OCI-LY7 (cell line): ENCODE measurements at regions not wholly inside any gene's neighbourhood (a gene's known extent, or its start where the extent isn't known, plus 50 kb on each side); places are given as distances from the start of the nearest gene placed in this dataset.

Experiments used
- BruUV-seq: library from RNA; stranded (reverse); fragments of 400-500 nt; replicated peaks from 2 replicates; lab custom pipeline; 2021; lab: Mats Ljungman, UMichigan
- CTCF ChIA-PET: fragments of 300-600 bp; sonication (Branson Sonifier 250); formaldehyde crosslinking; loops from one replicate; lab custom pipeline; 2022; ENCODE audit warnings: antibody characterized with exemption; ENCODE audit not compliant: unreplicated experiment; lab: Charles Lee
- POLR2A ChIA-PET: fragments of 300-600 bp; sonication (Branson Sonifier 250); formaldehyde crosslinking; loops from one replicate; lab custom pipeline; 2022; ENCODE audit warnings: antibody characterized with exemption; lab: Charles Lee
- DNase-seq: peaks from one replicate; pipeline ENCODE4 v3.0.0-alpha.2; 2015; ENCODE audit warnings: low spot score
- H2AFZ ChIP-seq: fragments of 200-600 bp; sonication (generic), shearing (Covaris generic); 2 replicates; pipeline ENCODE4 v1.6.1; 2014; ENCODE audit warnings: mild to moderate bottlenecking, antibody characterized with exemption, low read length, moderate library complexity
- H3K27ac ChIP-seq: fragments of 200-600 bp; sonication (generic); 2 replicates; pipeline ENCODE4 v1.5.1; 2014; ENCODE audit warnings: mixed run types, low read depth, mild to moderate bottlenecking, moderate library complexity, low read length, inconsistent platforms; ENCODE audit not compliant: poor library complexity, severe bottlenecking
- H3K36me3 ChIP-seq: fragments of 200-600 bp; sonication (generic); 2 replicates; pipeline ENCODE4 v1.6.1; 2014; ENCODE audit warnings: mild to moderate bottlenecking, antibody characterized with exemption, low read length, moderate library complexity, mixed read lengths; ENCODE audit not compliant: insufficient read depth
- H3K4me1 ChIP-seq: fragments of 200-600 bp; sonication (generic); 2 replicates; pipeline ENCODE4 v1.5.1; 2014; ENCODE audit warnings: mild to moderate bottlenecking, low read length; ENCODE audit not compliant: insufficient read depth, poor library complexity, severe bottlenecking
- H3K4me2 ChIP-seq: fragments of 200-600 bp; sonication (generic); 2 replicates; pipeline ENCODE4 v1.6.1; 2014; ENCODE audit warnings: mild to moderate bottlenecking, low read length
- H3K4me3 ChIP-seq: fragments of 200-600 bp; sonication (generic); 2 replicates; pipeline ENCODE4 v1.5.1; 2014; ENCODE audit warnings: mild to moderate bottlenecking, low read depth, low read length; ENCODE audit not compliant: poor library complexity, severe bottlenecking
- H3K79me2 ChIP-seq: fragments of 200-600 bp; sonication (generic); 2 replicates; pipeline ENCODE4 v1.6.1; 2016; ENCODE audit warnings: low read depth, mild to moderate bottlenecking, low read length, moderate library complexity, mixed read lengths; ENCODE audit not compliant: insufficient read depth
- H3K9me2 ChIP-seq: fragments of 200-600 bp; sonication (generic); 2 replicates; pipeline ENCODE4 v1.6.1; 2016; ENCODE audit warnings: mild to moderate bottlenecking, low read length, mixed read lengths; ENCODE audit not compliant: insufficient read depth
- H3K9me3 ChIP-seq: fragments of 200-600 bp; sonication (generic); 2 replicates; pipeline ENCODE4 v1.6.1; 2014; ENCODE audit warnings: mild to moderate bottlenecking, mixed run types, low read length, mixed read lengths
- H4K20me1 ChIP-seq: fragments of 200-600 bp; sonication (generic); 2 replicates; pipeline ENCODE4 v1.6.1; 2014; ENCODE audit warnings: mild to moderate bottlenecking, antibody characterized with exemption, low read length, moderate library complexity, mixed read lengths; ENCODE audit not compliant: insufficient read depth
- EZH2phosphoT487 ChIP-seq: fragments of 200-600 bp; sonication (generic); IDR thresholded peaks from 2 replicates; pipeline ENCODE4 v1.6.1; 2018; ENCODE audit warnings: low read depth, borderline replicate concordance, mild to moderate bottlenecking, mixed run types, antibody characterized with exemption, low read length, moderate library complexity, mixed read lengths
- intact Hi-C: fragments of 100-400 bp; cut with micrococcal nuclease; formaldehyde crosslinking; loops from one replicate; pipeline ENCODE4 v1.10.0; 2022; ENCODE audit not compliant: unreplicated experiment
- TF ChIP-seq, protein P1 (sequence below): fragments of 200-600 bp; sonication (generic); conservative IDR thresholded peaks from 2 replicates; pipeline ENCODE4 v1.5.1; 2014; ENCODE audit warnings: mild to moderate bottlenecking, antibody characterized with exemption, low read length, moderate library complexity, mixed read lengths

DNA sequence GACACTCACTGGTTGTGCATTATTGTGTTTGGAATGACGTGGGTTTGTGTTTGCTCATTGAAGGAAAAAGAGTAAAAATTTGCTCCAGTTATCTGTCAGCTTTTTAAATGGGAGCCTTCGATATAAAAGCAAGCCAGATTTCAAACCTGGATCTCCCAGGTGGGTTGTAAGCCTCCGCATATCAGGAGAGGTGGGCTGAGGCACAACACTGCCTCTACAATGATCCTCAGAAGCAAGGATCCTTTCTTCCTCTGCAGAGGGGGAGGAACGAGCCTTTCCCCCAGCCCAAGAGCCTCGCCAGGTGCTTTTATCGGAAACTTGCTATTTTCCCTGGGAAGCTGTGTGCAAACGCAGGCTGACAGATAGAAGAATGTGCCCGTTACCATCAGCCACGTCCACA is 331.0 kb upstream of the MGMT start:
- ChIA-PET POLR2A (no interaction called here), CTCF (no interaction called here)
- Histone ChIP-seq H3K9me2 (no peaks in the 10 kb centered on the region), H3K27ac (no peak overlapping the region), H3K4me2 (no peak overlapping the region), H2AFZ (no peak overlapping the region), H3K9me3 (no peaks in the 10 kb centered on the region), H3K4me1 (no peaks in the 10 kb centered on the region), H4K20me1 (no peaks in the 10 kb centered on the region), H3K4me3 (no peak overlapping the region), H3K79me2 (no peaks in the 10 kb centered on the region), H3K36me3 (no peaks in the 10 kb centered on the region)
- BruUV-seq: no TSS peak
- no peak for TF ChIP-seq EZH2phosphoT487
- TF ChIP-seq, protein P1, sequence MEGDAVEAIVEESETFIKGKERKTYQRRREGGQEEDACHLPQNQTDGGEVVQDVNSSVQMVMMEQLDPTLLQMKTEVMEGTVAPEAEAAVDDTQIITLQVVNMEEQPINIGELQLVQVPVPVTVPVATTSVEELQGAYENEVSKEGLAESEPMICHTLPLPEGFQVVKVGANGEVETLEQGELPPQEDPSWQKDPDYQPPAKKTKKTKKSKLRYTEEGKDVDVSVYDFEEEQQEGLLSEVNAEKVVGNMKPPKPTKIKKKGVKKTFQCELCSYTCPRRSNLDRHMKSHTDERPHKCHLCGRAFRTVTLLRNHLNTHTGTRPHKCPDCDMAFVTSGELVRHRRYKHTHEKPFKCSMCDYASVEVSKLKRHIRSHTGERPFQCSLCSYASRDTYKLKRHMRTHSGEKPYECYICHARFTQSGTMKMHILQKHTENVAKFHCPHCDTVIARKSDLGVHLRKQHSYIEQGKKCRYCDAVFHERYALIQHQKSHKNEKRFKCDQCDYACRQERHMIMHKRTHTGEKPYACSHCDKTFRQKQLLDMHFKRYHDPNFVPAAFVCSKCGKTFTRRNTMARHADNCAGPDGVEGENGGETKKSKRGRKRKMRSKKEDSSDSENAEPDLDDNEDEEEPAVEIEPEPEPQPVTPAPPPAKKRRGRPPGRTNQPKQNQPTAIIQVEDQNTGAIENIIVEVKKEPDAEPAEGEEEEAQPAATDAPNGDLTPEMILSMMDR: no peak
- intact Hi-C loops: no loop called here
- no peak for DNase-seq

DNA sequence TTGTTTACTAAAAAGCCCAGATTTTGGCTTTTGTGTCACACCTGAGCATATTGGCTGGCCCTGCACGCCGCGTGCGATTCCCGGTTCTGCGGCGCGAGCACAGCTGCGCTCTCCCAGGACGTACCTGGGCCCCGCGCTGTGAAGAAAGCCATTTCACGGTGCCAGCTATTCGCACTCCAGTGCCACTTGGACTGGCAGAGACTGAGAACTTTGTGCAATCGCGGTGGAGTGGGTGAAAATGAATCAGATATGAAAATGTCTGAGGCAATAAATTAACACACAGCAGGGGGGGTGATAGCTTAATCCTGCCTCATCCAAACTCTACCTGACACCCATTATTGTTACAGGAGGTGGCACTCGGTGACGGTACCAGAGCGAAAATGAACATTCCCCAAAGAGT is 330.1 kb upstream of the MGMT start:
- TF ChIP-seq, protein P1: no peak
- no peak for TF ChIP-seq EZH2phosphoT487
- no peak overlapping the region for H2AFZ ChIP-seq
- BruUV-seq: no TSS peak
- intact Hi-C loops: no loop called here
- no peak overlapping the region for H3K27ac ChIP-seq
- no peaks in the 10 kb centered on the region for H3K4me1 ChIP-seq
- H3K36me3 ChIP-seq: no peaks in the 10 kb centered on the region
- no peaks in the 10 kb centered on the region for H3K79me2 ChIP-seq
- H3K4me2 ChIP-seq: no peak overlapping the region
- no peaks in the 10 kb centered on the region for H3K9me3 ChIP-seq
- no peak overlapping the region for H3K4me3 ChIP-seq
- no peaks in the 10 kb centered on the region for H3K9me2 ChIP-seq
- no peaks in the 10 kb centered on the region for H4K20me1 ChIP-seq
- ChIA-PET POLR2A (no interaction called here), CTCF (no interaction called here)
- no peak for DNase-seq

DNA sequence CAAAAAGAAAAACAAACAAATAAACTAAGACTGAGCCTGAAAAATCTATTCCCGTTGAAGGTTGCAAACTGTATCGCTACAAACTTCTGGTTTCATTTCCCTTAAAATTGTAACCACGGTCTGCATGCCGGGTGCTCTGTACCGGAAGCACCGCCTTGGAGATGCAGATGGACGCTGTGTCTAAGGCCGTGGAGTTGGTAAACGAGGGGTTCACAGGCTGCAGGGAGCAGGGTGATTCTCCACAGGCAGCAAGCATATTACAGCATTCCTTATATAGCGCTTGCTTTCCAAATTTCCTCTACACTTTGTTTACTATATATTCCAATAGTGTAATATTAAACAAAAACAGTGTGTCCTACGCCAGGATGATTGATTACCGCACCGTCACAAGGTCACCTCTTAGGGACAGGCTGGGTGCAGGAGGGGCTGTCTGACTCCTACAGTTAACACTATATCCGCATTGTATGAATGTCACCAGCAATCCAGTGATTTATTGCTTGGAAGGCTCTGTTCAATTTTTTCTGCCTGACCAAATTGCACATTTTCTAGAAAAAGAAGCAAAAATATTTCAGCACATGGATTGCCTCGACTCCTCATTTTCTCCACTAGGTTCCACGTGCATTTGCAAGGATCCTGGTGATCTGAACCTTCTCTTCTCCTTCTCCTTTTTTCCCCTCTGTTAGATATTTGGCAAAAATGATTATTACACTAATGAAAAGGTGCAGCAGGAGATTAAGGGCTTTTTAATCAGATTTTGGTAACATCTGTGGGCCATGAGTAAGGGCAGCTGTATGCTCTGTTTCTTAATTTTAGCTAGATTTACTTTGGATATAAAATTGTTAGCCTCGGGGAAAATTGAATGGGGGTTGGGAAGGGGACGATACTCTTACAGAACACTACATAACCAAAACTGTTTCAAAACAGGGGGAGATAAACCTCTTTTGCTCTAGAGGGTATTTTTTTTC is 325.8 kb upstream of the MGMT start:
- Histone ChIP-seq H2AFZ (no peak overlapping the region), H3K4me1 (no peaks in the 10 kb centered on the region), H3K36me3 (no peaks in the 10 kb centered on the region), H4K20me1 (no peaks in the 10 kb centered on the region), H3K9me3 (no peaks in the 10 kb centered on the region), H3K27ac (no peak overlapping the region), H3K4me3 (no peak overlapping the region), H3K4me2 (no peak overlapping the region), H3K9me2 (no peaks in the 10 kb centered on the region), H3K79me2 (no peaks in the 10 kb centered on the region)
- TF ChIP-seq, protein P1: no peak
- TF ChIP-seq EZH2phosphoT487: no peak
- no TSS peak for BruUV-seq
- intact Hi-C loops: no loop called here
- POLR2A ChIA-PET: no interaction called here
- CTCF ChIA-PET: no interaction called here
- peak; percentile 5 for DNase-seq
